ENCODE measurements at regions not wholly inside any gene's neighbourhood (a gene's known extent, or its start where the extent isn't known, plus 50 kb on each side); places are given as distances from the start of the nearest gene placed in this dataset.

DNA sequence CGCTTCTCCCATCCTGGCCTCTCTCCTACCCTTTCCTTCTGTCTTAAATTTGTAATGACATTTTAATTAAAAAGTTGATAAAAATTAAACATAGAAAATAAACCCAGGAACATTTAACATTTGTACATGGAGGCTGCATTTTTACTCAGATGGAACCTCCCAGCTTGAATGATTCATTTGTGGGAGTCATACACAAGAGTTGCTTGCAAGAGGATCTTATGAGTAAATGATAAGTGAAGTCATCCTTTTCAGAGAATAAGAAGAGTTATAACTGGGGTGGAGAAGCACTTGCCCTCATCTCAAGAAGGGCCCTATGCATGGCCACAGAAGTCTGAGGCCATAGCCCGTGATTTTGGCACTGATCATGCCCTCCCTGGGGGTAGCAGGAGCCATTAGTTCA, 482.9 kb upstream of the BOD1L1 start:
- H3K4me1 Mint-ChIP-seq (ENCODE audit: unreplicated experiment), result no peaks in the 10 kb centered on the region
- no peaks in the 10 kb centered on the region for H3K27me3 Mint-ChIP-seq (ENCODE audit: unreplicated experiment)
- no peak overlapping the region for H3K27ac Mint-ChIP-seq (ENCODE audit: unreplicated experiment)
- TF ChIP-seq, protein P1, sequence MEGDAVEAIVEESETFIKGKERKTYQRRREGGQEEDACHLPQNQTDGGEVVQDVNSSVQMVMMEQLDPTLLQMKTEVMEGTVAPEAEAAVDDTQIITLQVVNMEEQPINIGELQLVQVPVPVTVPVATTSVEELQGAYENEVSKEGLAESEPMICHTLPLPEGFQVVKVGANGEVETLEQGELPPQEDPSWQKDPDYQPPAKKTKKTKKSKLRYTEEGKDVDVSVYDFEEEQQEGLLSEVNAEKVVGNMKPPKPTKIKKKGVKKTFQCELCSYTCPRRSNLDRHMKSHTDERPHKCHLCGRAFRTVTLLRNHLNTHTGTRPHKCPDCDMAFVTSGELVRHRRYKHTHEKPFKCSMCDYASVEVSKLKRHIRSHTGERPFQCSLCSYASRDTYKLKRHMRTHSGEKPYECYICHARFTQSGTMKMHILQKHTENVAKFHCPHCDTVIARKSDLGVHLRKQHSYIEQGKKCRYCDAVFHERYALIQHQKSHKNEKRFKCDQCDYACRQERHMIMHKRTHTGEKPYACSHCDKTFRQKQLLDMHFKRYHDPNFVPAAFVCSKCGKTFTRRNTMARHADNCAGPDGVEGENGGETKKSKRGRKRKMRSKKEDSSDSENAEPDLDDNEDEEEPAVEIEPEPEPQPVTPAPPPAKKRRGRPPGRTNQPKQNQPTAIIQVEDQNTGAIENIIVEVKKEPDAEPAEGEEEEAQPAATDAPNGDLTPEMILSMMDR (IDR thresholded peaks at IDR 0.05; ENCODE audit: unreplicated experiment), result no peak
- no peak overlapping the region for H3K4me3 Mint-ChIP-seq (ENCODE audit: unreplicated experiment)
- DNase-seq (ENCODE audit: low spot score), result no peak
- no peaks in the 10 kb centered on the region for H3K9me3 Mint-ChIP-seq (ENCODE audit: unreplicated experiment)
- no peaks in the 10 kb centered on the region for H3K36me3 Mint-ChIP-seq (ENCODE audit: low read depth, unreplicated experiment)

DNA sequence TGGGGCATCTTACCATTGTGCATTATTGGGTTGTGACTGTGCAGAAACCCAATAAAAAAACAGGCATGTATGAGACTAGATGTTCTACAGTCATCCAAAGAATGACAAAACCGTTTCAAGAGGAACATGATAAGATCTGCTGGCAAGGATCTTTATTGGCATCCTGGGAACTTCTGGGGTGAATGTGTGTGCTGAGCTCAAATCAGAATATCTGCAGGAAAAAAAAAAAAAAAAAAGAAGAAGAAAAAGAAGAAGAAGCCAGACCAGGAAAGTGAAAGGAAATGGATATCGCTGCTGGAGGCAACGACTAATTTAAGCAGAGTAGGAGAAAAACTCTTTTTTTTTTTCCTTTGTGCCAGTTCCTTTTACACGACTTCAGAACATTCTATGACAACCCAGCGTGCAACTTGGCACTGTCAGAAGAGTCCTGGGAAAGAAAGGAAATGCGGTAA, 484.2 kb upstream of the BOD1L1 start:
- H3K27ac Mint-ChIP-seq (ENCODE audit: unreplicated experiment), result no peak overlapping the region
- no peaks in the 10 kb centered on the region for H3K36me3 Mint-ChIP-seq (ENCODE audit: low read depth, unreplicated experiment)
- H3K4me3 Mint-ChIP-seq (ENCODE audit: unreplicated experiment), result no peak overlapping the region
- H3K9me3 Mint-ChIP-seq (ENCODE audit: unreplicated experiment), result no peaks in the 10 kb centered on the region
- TF ChIP-seq, protein P1 (IDR thresholded peaks at IDR 0.05; ENCODE audit: unreplicated experiment), result no peak
- H3K4me1 Mint-ChIP-seq (ENCODE audit: unreplicated experiment), result no peaks in the 10 kb centered on the region
- no peaks in the 10 kb centered on the region for H3K27me3 Mint-ChIP-seq (ENCODE audit: unreplicated experiment)
- no peak for DNase-seq (ENCODE audit: low spot score)

DNA sequence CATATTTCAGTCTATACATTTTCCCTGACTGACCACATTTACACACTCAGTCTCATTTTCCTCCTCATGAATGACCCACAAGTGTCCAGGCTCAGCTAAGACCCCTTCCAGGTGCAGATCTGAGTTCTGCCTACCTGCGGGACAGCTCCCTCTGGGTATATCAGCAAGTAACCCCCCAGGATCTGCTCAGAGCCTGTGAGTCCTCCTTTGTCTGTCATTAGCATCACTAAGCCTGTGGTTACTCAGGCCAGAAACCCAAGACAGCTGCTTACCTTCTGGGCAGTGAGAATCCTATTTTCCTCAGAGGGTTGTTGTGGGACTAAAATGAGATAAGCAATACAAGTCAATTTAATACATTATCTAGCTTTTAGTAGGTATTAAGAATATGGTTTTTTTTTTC, 487.6 kb upstream of the BOD1L1 start:
- no peaks in the 10 kb centered on the region for H3K9me3 Mint-ChIP-seq (ENCODE audit: unreplicated experiment)
- H3K27me3 Mint-ChIP-seq (ENCODE audit: unreplicated experiment), result no peaks in the 10 kb centered on the region
- no peak overlapping the region for H3K27ac Mint-ChIP-seq (ENCODE audit: unreplicated experiment)
- no peaks in the 10 kb centered on the region for H3K4me1 Mint-ChIP-seq (ENCODE audit: unreplicated experiment)
- no peak overlapping the region for H3K4me3 Mint-ChIP-seq (ENCODE audit: unreplicated experiment)
- TF ChIP-seq, protein P1 (IDR thresholded peaks at IDR 0.05; ENCODE audit: unreplicated experiment), result no peak
- no peak for DNase-seq (ENCODE audit: low spot score)
- H3K36me3 Mint-ChIP-seq (ENCODE audit: low read depth, unreplicated experiment), result no peaks in the 10 kb centered on the region

DNA sequence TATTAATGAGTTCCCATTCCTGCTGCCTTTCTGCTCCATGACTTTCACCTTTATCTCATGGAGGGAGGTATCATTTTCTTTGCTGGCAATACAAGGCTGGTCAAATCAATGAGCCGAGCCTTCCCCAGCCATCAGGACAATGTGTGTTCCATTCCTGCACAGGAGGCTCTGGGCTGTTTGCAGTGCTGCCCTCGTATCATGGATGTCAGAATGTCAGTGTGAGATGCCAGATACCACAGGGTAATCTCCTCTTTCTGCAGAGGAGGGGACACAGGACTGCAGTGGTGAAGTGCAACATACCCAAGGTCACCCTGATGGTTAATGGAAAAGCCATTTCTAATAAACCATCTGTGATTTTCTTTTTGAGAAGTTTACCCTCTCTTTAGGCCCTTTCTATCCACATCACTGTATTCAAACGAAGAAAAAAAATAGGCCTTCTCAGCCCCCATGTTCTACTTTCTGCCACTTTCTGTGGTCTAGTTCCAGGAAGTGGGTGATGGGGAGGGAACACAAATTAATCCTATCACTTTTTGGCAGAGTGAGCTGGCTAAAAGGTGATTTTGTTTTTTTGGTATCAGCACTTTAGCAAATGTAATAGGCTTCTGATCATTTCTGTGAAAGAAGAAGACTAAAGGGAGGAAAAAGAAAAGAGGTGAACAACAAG, 490.2 kb upstream of the BOD1L1 start:
- no peaks in the 10 kb centered on the region for H3K27me3 Mint-ChIP-seq (ENCODE audit: unreplicated experiment)
- no peak for DNase-seq (ENCODE audit: low spot score)
- no peaks in the 10 kb centered on the region for H3K4me1 Mint-ChIP-seq (ENCODE audit: unreplicated experiment)
- no peaks in the 10 kb centered on the region for H3K9me3 Mint-ChIP-seq (ENCODE audit: unreplicated experiment)
- no peak overlapping the region for H3K4me3 Mint-ChIP-seq (ENCODE audit: unreplicated experiment)
- TF ChIP-seq, protein P1 (IDR thresholded peaks at IDR 0.05; ENCODE audit: unreplicated experiment), result no peak
- H3K27ac Mint-ChIP-seq (ENCODE audit: unreplicated experiment), result no peak overlapping the region
- H3K36me3 Mint-ChIP-seq (ENCODE audit: low read depth, unreplicated experiment), result no peaks in the 10 kb centered on the region

DNA sequence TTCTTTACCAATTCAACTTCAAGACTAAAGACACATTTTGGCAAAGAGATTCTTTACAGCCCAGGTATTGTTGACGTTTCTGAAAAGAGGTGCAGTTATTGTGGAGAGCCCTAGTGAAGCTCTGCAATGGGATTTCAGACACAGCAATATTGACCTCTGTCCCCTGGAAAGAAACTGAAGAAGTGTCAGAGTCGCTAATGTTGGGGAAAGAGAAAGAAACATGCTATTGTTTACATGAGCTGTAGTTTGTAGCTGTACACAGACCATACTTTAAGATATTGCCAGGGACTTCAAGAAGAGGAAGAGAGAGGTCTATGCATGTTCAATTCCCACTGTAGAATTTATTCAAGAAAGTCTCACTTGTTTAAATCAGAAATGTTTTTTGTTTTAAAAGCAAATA, 497.3 kb upstream of the BOD1L1 start:
- TF ChIP-seq, protein P1 (IDR thresholded peaks at IDR 0.05; ENCODE audit: unreplicated experiment), result no peak
- no peak for DNase-seq (ENCODE audit: low spot score)
- no peaks in the 10 kb centered on the region for H3K36me3 Mint-ChIP-seq (ENCODE audit: low read depth, unreplicated experiment)
- no peaks in the 10 kb centered on the region for H3K4me1 Mint-ChIP-seq (ENCODE audit: unreplicated experiment)
- no peak overlapping the region for H3K27ac Mint-ChIP-seq (ENCODE audit: unreplicated experiment)
- H3K4me3 Mint-ChIP-seq (ENCODE audit: unreplicated experiment), result no peak overlapping the region
- no peaks in the 10 kb centered on the region for H3K27me3 Mint-ChIP-seq (ENCODE audit: unreplicated experiment)
- no peaks in the 10 kb centered on the region for H3K9me3 Mint-ChIP-seq (ENCODE audit: unreplicated experiment)
